T-helper 2 cell (primary cell): ENCODE measurements at regions not wholly inside any gene's neighbourhood (a gene's known extent, or its start where the extent isn't known, plus 50 kb on each side); places are given as distances from the start of the nearest gene placed in this dataset.

ENCODE experiments used
- DNase-seq, 5 experiments: peaks; one replicate each; pipeline versions ENCODE4 v3.0.0 to v3.0.0-alpha.2; 2012 to 2022

- no peak for DNase-seq
These were observed 193.5 kb upstream of the CCDC150 start for GRCh38 chr2:196445991-196446390.

GRCh38 chr2:196448407-196449079, 191.0 kb upstream of the CCDC150 start:
- DNase-seq = no peak

- no peak for DNase-seq
These were observed 190.4 kb upstream of the CCDC150 start for GRCh38 chr2:196449083-196449482.

- DNase-seq = no peak
These were observed 186.8 kb upstream of the CCDC150 start for GRCh38 chr2:196452758-196453157.

GRCh38 chr2:196453613-196454047, 185.9 kb upstream of the CCDC150 start:
- DNase-seq = peak in 1 of 5 experiments; percentile 51

GRCh38 chr2:196454492-196454891, 185.0 kb upstream of the CCDC150 start:
- DNase-seq = no peak

- peak in 1 of 5 experiments; percentile 57 for DNase-seq
These were observed 180.0 kb upstream of the CCDC150 start for GRCh38 chr2:196459539-196459938.

GRCh38 chr2:196463706-196464105, 175.8 kb upstream of the CCDC150 start:
- DNase-seq = no peak

GRCh38 chr2:196464311-196464710, 175.2 kb upstream of the CCDC150 start:
- DNase-seq = no peak

- DNase-seq = no peak
These were observed 172.9 kb upstream of the CCDC150 start for GRCh38 chr2:196466581-196466980.

GRCh38 chr2:196468394-196468793, 171.1 kb upstream of the CCDC150 start:
- no peak for DNase-seq

GRCh38 chr2:196473617-196474016, 165.9 kb upstream of the CCDC150 start:
- no peak for DNase-seq

GRCh38 chr2:196475611-196476010, 163.9 kb upstream of the CCDC150 start:
- no peak for DNase-seq

GRCh38 chr2:196478588-196478987, 160.9 kb upstream of the CCDC150 start:
- no peak for DNase-seq

- DNase-seq = no peak
These were observed 160.2 kb upstream of the CCDC150 start for GRCh38 chr2:196479350-196479749.

GRCh38 chr2:196480653-196481323, 158.7 kb upstream of the CCDC150 start:
- no peak for DNase-seq

GRCh38 chr2:196481324-196481697, 158.2 kb upstream of the CCDC150 start:
- DNase-seq = no peak

- DNase-seq = no peak
These were observed 157.1 kb upstream of the CCDC150 start for GRCh38 chr2:196482119-196483065.

GRCh38 chr2:196486146-196486545, 153.4 kb upstream of the CCDC150 start:
- DNase-seq = no peak

GRCh38 chr2:196487417-196487816, 152.1 kb upstream of the CCDC150 start:
- no peak for DNase-seq

- DNase-seq = no peak
These were observed 150.1 kb upstream of the CCDC150 start for GRCh38 chr2:196489371-196489770.

- no peak for DNase-seq
These were observed 146.6 kb upstream of the CCDC150 start for GRCh38 chr2:196492946-196493345.

GRCh38 chr2:196498962-196499361, 140.6 kb upstream of the CCDC150 start:
- DNase-seq = no peak
